Kidney (tissue), 13 donors: ENCODE measurements at regions not wholly inside any gene's neighbourhood (a gene's known extent, or its start where the extent isn't known, plus 50 kb on each side); places are given as distances from the start of the nearest gene placed in this dataset.

Source experiments
- DNase-seq, 5 donors: peaks; one replicate each; pipeline ENCODE4 v3.0.0-alpha.2; 2013 to 2020
- FAIRE-seq: peaks from 2 replicates; lab custom pipeline; 2012; peaks lifted over from hg19 to GRCh38; lab: Jason Lieb, UNC
- H3K27ac ChIP-seq, 2 donors: one replicate each; pipeline ENCODE4 v1.7.0; 2013; ENCODE audit warnings: low read depth in 2 of 2, low read length in 2 of 2, inconsistent platforms in 1 of 2
- H3K27me3 ChIP-seq: one replicate; pipeline ENCODE4 v1.7.1; 2013; ENCODE audit warnings: low read length, inconsistent platforms; ENCODE audit not compliant: control insufficient read depth, insufficient read depth
- H3K36me3 ChIP-seq, 3 donors: one replicate each; pipeline versions ENCODE4 v1.7.0 to v1.7.1; 2013; ENCODE audit warnings: low read length in 3 of 3, control low read depth in 1 of 3, inconsistent platforms in 1 of 3; ENCODE audit not compliant: insufficient read depth in 3 of 3, control insufficient read depth in 2 of 3
- H3K4me1 ChIP-seq, 3 donors: one replicate each; pipeline versions ENCODE4 v1.7.0 to v1.7.1; 2013; ENCODE audit warnings: low read length in 3 of 3, inconsistent platforms in 1 of 3, low read depth in 1 of 3; ENCODE audit not compliant: control insufficient read depth in 2 of 3, insufficient read depth in 2 of 3
- H3K4me3 ChIP-seq, 3 donors: one replicate each; pipeline versions ENCODE4 v1.7.0 to v1.8.1; 2013; ENCODE audit warnings: low read length in 3 of 3, control low read depth in 1 of 3, inconsistent platforms in 1 of 3
- H3K9ac ChIP-seq, 3 donors: one replicate each; pipeline versions ENCODE4 v1.7.0 to v1.7.1; 2013; ENCODE audit warnings: low read length in 3 of 3, control low read depth in 1 of 3, inconsistent platforms in 1 of 3
- H3K9me3 ChIP-seq, 3 donors: one replicate each; pipeline versions ENCODE4 v1.7.0 to v1.7.1; 2013; ENCODE audit warnings: low read length in 3 of 3, control low read depth in 1 of 3, inconsistent platforms in 1 of 3; ENCODE audit not compliant: control insufficient read depth in 2 of 3, insufficient read depth in 1 of 3
- CTCF ChIP-seq: IDR thresholded peaks from 3 replicates; pipeline ENCODE4 v1.5.1; 2012; ENCODE audit warnings: mild to moderate bottlenecking, moderate library complexity, borderline replicate concordance; ENCODE audit not compliant: insufficient read depth; ENCODE audit errors: extremely low read depth
- intact Hi-C: fragments of 100-400 bp; cut with DNase I; formaldehyde crosslinking; loops from one replicate; pipeline ENCODE4 v1.11.1; 2022
- donor health status: control.
- donor health status: control.
- donor health status: control.
- donor health status: control.
- donor health status: control.
- donor health status: DM: yes; HTN: yes; CAD: no.
- donor health status: Normal renal cell carcinoma (clear cell type).

- H3K9me3 ChIP-seq, result peaks cover 0 to 4% (median 0%) of the 10 kb centered on the region in 3 donors
- no peaks in the 10 kb centered on the region for H3K27me3 ChIP-seq
- DNase-seq (no peak), FAIRE-seq (no peak)
- TF ChIP-seq CTCF, result no peak
- H3K4me1 ChIP-seq, result peaks cover 0 to 3% (median 0%) of the 10 kb centered on the region in 3 donors
- H3K9ac ChIP-seq, result no peak overlapping the region
- H3K36me3 ChIP-seq, result no peaks in the 10 kb centered on the region
- H3K27ac ChIP-seq, result no peak overlapping the region
- H3K4me3 ChIP-seq, result no peak overlapping the region
- intact Hi-C loops, result no loop called here
These were observed 181.9 kb downstream of the CXCL12 start for GRCh38 chr10:44202952-44203351.

DNA sequence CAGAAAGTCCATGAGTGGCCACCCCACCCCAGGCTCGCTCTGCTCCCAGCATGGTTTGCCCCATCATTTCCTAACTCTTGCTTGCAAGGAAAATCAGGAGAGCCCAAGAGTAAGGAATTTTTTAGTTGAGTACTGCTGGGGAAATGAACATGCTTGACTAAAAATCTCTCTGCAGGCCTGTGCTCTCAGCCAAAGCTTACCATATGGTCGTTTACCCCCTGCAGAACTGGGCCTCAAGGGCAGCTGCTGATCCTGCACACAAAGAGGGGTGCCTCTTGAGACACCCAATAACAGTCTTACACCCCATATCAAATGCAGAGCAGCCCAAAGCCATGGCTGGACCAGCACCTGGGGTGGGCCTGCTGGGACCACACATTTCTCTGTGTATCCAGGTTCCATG lies 183.2 kb downstream of the CXCL12 start:
- DNase-seq (no peak), FAIRE-seq (no peak)
- H3K27ac ChIP-seq, result no peak overlapping the region
- no peaks in the 10 kb centered on the region for H3K36me3 ChIP-seq
- no peak for TF ChIP-seq CTCF
- no peaks in the 10 kb centered on the region for H3K27me3 ChIP-seq
- H3K4me1 ChIP-seq, result peaks cover 0 to 3% (median 0%) of the 10 kb centered on the region in 3 donors
- no peak overlapping the region for H3K9ac ChIP-seq
- H3K4me3 ChIP-seq, result no peak overlapping the region
- intact Hi-C loops, result no loop called here
- peaks cover 0 to 4% (median 0%) of the 10 kb centered on the region in 3 donors for H3K9me3 ChIP-seq

GRCh38 chr10:44201011-44201410 lies 183.9 kb downstream of the CXCL12 start:
- Histone ChIP-seq H3K9ac (no peak overlapping the region), H3K4me1 (peaks cover 0 to 3% (median 0%) of the 10 kb centered on the region in 3 donors), H3K27me3 (no peaks in the 10 kb centered on the region), H3K9me3 (peaks cover 0 to 4% (median 0%) of the 10 kb centered on the region in 3 donors), H3K4me3 (no peak overlapping the region), H3K36me3 (no peaks in the 10 kb centered on the region), H3K27ac (no peak overlapping the region)
- no peak for DNase-seq
- FAIRE-seq, result no peak
- intact Hi-C loops, result no loop called here
- no peak for TF ChIP-seq CTCF

- intact Hi-C loops, result no loop called here
- FAIRE-seq (no peak), DNase-seq (no peak)
- H3K27me3 ChIP-seq, result no peaks in the 10 kb centered on the region
- H3K27ac ChIP-seq, result no peak overlapping the region
- no peaks in the 10 kb centered on the region for H3K36me3 ChIP-seq
- H3K4me1 ChIP-seq, result peaks cover 0 to 3% (median 0%) of the 10 kb centered on the region in 3 donors
- no peak overlapping the region for H3K9ac ChIP-seq
- H3K4me3 ChIP-seq, result no peak overlapping the region
- H3K9me3 ChIP-seq, result peaks cover 0 to 4% (median 0%) of the 10 kb centered on the region in 3 donors
- no peak for TF ChIP-seq CTCF
These were observed 184.8 kb downstream of the CXCL12 start for GRCh38 chr10:44199991-44200655.
